HG02885 (cell line): ENCODE measurements at regions not wholly inside any gene's neighbourhood (a gene's known extent, or its start where the extent isn't known, plus 50 kb on each side); places are given as distances from the start of the nearest gene placed in this dataset.
A peak's percentile ranks its signal among the peaks of the same experiment; 100 is the strongest.
"Not testable (repeated sequence)": the region's sequence is repeated elsewhere in the genome, so short reads cannot be mapped to it uniquely, and the experiment has no call there.

ENCODE experiments used
- ATAC-seq: cut with Tn5 transposase; IDR thresholded peaks from one replicate; pipeline ENCODE4 v1.9.1; 2021; ENCODE audit warnings: mild to moderate bottlenecking; ENCODE audit not compliant: unreplicated experiment, poor library complexity

DNA sequence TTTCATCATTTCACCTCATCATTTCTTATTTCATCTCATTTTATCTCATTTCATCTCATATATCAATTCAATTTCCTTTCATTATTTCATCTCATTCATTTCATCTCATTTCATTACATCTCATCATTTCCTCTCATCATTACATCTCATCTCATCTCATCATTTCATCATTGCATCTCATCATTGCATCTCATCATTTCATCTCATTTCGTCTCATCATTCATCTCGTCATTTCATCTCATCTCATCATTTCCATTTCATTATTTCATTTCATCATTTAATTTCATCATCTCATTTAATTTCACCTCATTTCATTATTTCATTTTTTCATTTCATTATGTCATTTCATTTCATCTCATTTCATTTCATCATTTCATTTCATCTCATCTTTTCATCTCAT lies 168.5 kb upstream of the FAM72C start:
- not testable (repeated sequence) for ATAC-seq

DNA sequence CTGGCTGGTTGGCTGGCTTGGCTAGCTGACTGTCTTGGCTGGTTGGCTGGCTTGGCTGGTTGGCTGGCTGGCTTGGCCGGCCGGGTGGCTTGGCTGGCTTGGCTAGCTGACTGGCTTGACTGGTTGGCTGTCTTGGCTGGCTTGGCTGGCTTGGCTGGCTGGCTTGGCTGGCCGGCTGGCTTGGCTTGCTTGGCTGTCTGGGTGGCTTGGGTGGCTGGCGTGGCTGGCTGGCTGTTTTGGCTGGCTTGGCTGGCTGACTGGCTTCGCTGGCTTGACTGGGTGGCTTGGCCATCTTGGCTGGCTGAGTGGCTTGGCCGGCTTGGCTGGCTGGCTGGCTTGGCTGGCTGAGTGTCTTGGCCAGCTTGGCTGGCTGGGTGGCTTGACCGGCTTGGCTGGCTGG lies 133.2 kb upstream of the FAM72C start:
- not testable (repeated sequence) for ATAC-seq

DNA sequence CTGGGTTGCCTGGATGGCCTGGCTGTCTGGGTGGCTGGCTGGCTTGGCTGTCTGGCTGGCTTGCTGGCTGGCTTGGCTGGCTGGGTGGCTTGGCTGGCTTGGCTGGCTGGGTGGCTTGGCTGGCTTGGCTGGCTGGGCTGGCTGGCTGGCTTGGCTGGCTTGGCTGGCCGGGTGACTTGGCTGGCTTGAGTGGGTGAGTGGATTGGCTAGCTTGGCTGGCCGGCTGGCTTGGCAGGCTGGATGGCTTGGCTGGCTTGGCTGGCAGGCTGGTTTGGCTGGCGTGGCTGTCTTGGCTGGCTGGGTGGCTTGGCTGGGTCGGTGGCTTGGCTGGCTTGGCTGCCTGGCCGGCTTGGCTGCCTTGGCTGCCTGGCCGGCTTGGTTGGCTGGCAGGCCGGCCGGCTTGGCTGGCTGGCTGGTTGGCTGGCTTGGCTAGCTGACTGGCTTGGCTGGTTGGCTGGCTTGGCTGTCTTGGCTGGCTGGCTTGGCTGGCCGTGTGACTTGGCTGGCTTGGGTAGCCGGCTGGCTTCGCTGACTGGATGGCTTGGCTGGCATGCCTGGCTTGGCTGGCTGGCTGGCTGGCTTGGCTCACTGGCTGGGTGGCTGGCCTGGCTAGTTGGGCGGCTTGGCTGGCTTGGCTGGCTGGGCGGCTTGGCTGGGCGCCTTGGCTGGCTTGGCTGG lies 132.4 kb upstream of the FAM72C start:
- ATAC-seq, result not testable (repeated sequence)

DNA sequence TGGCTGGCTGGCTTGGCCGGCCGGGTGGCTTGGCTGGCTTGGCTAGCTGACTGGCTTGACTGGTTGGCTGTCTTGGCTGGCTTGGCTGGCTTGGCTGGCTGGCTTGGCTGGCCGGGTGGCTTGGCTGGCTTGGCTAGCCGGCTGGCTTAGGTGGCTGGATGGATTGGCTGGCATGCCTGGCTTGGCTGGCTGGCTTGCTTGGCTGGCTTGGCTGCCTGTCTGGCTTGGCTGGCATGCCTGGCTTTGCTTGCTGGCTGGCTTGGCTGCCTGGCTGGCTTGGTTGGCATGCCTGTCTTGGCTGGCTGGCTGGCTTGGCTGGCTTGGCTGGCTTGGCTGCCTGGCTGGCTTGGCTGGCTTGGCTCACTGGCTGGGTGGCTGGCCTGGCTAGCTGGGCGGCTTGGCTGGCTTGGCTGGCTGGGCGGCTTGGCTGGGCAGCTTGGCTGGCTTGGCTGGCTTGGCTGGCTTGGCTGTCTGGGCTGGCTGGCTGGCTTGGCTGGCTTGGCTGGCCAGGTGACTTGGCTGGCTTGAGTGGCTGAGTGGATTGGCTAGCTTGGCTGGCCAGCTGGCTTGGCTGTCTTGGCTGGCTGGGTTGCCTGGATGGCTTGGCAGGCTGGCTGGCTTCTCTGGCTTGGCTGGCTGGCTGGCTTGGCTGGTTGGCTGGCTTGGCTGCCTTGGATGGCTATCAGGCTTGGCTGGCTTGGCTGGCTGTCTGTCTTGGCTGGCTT lies 131.5 kb upstream of the FAM72C start:
- ATAC-seq, result not testable (repeated sequence)

DNA sequence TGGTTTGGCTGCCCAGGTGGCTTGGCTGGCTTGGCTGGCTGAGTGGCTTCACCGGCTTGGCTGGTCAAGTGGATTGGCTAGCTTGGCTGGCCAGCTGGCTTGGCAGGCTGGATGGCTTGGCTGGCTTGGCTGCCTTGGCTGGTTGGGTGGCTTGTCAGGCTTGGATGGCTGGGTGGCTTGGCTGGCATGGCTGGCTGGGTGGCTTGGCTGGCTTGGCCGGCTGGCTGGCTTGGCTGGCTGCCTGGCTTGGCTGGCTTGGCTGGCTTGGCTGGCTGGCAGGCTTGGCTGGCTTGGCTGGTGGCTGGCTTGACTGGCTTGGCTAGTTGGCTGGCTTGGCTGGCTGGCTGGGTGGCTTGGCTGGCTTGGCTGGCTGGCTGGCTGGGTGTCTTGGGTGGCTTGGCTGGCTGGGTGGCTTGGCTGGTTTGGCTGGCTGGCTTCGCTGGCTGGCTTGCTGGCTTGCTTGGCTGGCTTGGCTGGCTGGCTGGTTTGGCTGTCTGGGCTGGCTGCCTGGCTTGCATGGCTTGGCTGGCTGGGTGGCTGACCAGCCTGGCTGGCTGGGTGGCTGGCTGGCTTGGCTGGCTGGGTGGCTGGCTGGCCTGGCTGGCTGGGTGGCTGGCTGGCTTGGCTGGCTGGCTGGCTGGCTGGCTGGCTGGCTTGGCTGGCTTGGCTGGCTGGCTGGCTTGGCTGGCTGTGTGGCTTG lies 130.4 kb upstream of the FAM72C start:
- not testable (repeated sequence) for ATAC-seq

DNA sequence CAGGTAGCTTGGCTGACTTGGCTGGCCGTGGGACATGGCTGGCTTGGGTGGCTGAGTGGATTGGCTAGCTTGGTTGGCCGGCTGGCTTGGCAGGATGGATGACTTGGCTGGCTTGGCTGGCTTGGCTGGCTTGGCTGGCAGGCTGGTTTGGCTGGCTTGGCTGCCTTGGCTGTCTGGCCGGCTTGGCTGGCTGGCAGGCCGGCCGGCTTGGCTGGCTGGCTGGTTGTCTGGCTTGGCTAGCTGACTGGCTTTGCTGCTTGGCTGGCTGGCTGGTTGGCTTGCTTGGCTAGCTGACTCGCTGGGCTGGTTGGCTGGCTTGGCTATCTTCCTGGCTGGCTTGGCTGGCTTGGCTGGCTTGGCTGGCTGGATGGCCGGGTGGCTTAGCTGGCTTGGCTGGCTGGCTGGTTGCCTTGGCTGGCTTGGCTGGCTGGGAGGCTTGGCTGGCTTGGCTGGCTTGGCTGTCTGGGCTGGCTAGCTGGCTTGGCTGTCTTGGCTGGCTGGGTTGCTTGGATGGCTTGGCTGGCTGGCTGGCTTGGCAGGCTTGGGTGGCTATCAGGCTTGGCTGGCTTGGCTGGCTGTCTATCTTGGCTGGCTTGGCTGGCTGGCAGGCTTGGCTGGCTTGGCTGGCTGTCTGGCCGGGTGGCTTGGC lies 129.7 kb upstream of the FAM72C start:
- ATAC-seq, result no peak

DNA sequence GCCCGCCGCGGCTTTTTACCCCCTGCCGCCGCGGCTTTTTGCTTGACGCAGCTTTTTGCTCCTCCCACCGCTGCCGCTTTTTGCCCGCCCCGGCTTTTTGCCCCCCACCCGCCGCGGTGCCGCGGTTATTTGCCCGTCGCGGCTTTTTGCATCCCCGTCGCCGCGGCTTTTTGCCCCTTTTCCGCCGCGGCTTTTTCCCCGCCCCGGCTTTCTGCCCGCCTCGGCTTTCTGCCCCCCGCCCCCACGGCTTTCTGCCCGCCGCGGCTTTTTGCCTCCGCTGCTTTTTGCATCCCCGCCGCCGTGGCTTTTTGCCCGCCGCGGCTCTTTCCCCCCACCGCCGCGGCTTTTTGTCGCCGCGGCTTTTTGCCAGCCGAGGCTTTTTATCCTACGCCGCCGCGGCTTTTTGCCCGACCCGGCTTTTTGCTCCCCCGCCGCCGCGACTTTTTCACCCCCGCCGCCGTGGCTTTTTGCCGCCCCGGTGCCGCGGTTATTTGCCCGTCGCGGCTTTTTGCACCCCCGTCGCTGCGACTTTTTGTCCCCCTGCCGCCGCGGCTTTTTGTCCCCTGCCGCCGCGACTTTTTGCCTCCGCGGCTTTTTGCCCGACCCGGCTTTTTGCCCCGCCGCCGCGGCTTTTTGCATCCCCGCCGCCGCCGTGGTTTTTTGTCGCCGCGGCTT lies 105.5 kb upstream of the FAM72C start:
- not testable (repeated sequence) for ATAC-seq

DNA sequence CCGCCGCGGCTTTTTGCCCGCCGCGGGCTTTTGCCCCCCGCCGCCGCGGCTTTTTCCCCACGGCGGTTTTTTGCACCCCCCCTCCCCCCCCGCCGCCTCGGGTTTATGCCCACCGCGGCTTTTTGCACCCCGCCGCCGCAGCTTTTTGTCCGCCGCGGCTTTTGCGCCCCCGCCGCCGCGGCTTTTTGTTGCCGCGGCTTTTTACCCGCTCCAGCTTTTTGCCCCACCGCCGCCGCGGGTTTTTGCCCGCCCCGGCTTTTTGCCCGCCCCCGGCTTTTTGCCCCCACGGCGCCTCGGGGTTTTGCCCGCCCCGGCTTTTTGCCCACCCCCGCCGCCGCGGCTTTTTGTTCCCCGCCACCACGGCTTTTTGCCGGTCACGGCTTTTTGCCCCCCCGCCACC lies 104.9 kb upstream of the FAM72C start:
- not testable (repeated sequence) for ATAC-seq

DNA sequence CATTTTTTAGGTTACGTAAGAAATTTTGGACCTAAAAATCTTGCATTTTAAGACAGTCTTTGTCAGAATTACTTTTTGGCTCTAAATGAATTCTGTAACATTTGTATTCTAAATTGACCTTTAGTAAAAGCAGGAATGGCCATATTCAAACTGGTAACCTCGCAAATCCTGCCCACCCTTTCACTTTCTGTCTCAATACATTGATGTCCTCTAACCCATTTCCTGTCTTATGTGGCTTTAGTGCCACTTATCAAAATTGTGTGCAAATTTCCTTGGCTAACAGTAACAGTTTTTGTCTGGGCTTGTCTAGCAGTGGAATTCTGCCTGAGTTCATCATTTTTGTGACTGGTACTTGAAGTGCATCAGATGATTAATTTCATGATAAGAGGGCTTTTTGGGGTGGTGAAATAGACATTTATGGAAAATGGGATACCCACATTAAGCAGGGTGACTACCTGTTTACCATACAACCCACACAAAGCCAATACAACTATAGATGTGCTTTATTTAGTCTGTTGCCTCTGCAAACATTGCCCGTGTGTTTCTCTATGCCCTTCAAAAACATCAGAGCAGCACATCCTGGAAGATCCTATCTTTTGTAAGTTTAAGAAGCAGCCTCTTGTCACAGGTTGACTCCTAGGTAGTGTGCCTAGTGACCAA lies 98.7 kb upstream of the FAM72C start:
- ATAC-seq, result not testable (repeated sequence)

DNA sequence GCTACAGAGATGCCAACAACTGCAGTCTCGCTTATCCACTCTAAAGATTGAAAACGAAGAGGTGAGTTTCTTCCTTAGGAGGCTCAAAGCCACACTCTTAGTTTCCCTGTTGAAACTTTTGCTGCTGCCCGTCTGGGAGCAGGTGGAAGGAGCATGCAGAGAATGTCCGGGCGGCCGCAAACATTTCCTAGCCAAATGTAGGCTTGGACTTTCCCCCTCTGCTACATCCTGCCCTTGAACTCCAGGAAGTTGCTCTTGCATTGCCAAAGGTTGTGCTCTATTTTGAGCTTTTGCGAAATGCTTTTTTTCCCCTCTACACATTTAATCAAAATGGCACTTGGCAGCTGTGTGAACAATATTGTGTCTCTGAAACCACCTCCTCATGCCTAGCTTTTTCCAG lies 95.3 kb upstream of the FAM72C start:
- ATAC-seq, result not testable (repeated sequence)

DNA sequence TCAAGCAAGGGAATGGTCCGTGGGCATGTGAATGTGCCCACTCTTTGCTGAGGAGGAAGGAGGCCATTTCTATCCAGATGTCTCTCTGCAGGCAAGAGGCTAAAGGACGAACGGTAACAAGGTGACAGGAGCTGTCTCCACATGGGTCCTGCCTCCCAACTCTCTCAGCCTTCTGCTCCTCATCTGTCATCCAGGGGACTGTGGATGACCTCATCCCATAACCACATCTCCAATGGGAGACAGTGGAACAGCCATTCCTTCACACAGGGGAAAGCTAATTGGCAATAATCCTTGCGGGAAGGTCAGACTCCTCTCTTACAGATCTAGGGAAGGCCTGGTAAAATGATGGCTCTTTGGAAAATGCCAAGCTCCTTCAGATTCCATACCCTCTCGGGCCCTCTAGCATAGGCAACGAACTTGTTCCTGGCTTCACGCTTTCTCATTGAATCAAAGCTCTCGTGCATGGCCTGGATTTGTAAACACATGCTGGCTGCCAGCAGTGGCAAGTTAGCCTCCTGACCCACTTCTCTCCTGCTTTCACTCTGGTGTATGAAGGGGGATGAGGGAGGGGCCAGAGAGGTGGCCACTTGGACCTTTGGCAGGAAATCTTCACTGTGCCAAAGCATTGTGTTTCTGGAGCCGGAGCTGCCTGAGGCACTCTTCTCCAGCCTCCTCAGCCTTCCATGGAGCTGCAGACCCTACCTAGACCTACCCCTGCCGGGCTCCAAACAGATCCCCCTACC lies 94.5 kb upstream of the FAM72C start:
- ATAC-seq, result not testable (repeated sequence)

DNA sequence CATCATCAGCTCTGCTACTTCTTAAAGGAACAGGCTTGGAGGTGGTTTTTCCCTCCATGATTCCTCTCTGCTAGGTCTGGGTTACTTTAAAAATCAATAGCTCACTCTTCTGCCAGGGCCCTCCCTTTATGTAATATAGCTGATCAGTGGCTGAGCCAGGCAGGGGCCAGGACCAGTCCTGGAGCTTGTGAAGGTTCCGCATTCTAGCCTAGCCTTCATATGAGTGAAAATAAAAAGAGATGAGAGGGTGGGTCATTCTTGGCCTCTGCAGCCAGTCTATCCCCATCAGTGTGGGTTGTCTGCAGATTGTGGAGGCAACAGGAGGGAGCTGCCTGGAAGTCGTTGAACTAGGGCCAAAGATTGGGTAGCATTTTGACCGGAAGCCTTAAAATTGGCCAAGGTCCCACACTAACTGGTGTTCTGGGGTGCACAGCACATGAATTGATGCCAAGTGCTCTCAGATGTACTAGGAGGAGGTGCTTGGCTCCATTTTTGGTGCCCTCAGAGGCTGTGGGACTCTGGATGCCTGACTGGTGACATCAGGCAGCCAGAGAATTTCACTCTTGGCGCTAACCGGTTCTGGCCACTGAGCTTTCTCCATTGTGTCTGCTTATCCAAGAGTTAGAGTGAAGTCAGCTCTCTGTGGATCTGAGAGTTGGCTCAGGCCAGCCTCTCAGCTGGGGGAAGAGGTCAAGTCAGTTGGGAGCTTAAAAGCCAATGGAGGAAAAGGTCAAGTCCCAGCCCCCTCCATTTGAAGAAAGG lies 93.7 kb upstream of the FAM72C start:
- ATAC-seq, result not testable (repeated sequence)

DNA sequence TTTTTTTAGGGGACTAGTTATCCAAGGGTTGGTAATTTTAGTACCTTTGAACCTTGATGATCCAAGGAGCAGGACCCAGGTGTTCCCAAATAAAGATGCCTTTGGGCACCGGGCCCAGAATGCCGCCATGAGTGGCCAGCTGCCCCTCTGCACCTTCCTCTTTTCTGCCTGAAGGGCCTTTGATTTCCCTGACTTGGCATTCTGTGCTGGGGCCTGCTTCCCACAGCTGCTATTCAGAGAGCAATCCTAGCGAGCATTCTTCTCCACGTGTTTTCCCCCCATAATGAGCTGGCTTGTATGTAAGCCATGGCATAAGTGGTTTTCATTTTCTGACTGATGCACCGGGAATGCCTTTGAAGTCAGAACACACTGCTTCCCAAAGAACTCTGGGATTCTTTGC lies 77.6 kb upstream of the FAM72C start:
- ATAC-seq, result not testable (repeated sequence)

DNA sequence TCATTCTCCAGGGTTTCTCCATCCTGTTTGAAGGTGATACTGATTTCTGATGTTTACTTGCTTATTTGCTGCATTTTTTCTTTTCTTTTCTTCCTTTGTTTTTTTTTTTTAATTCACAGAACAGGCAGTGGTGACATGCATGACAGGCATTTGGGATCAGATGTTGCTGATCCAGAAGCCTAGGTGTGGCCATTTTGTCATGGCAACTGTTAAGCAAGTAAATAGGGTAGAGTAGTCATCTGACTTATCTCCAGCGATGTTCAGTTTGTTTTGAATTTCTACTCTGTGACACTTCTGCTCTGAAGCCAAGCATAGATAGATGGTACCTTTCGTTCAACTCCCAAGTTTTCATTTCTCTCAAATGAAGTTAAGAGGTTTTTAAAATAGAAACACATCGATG lies 74.9 kb upstream of the FAM72C start:
- not testable (repeated sequence) for ATAC-seq

DNA sequence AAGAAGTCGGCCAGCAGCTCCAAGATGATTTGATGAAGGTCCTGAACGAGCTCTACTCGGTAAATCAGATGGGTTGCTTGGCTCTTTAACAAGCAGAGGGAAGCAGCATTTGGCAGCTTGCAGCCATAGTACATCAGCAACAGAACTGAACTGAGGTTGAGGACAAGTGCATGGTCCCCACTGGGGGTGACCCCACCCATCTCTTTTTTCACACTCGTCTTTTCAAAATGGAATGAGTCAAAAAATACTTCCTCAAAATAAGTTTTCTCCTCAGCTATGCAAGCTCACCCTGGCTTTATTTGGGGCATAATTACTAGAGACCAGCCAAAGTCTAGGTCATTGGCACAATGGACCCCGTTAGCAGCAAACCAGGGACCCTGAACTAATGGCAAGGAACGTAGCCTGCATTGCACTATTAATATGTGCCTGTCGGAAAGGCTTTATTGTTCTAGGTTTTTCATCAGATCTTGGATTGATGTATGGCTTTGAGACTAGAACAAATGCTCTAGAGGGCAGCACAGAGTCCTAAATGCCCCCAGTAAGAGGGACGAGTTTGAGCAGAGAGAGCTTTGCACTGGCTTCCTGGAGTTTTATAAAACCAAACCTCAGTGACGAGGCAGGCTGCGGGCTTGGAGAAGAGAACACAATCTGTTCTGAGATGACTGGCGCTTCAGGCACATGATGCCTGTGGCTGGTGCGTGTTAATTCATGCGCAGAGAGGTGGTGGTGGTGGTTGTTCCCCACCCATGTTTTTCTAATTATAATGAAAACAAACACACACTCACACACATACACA lies 74.2 kb upstream of the FAM72C start:
- ATAC-seq, result peak; percentile 50

DNA sequence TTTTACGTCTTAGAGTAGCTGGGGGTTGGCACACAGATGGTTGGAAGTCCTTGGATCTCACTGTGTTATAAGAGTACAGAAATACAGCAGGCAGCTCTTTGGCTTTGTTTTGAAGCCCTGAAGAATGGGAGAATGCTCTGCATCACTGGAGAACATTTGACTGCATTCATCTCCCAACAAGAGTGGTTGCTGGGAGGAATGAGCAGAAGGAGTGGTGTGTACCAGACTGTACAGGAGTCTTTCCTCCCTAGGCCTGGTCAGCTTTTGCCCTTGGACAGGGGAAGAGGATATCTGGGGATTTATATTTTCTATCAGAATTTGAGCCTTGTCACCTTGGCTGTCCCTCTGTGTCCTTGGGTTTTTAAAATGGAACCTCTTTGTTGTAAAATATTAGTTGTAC lies 70.5 kb upstream of the FAM72C start:
- not testable (repeated sequence) for ATAC-seq

DNA sequence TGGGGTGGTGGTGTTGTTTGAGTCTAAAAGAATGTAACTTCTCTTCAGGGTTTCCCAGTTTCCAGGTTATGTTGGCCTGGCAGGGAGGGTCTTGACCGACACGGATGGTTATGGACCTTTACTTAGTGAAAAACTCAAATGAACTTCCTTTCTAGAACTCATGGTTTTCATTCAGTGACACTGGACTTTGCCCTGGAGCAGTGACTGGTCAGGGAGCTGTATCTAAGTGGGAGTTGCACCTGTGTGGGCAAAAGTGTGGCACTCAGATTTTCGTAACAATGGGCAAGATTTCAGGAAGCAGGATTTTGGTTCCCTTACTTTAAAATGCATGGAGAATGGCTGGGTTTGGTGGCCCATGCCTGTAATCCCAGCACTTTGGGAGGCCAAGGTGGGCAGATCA lies 68.5 kb upstream of the FAM72C start:
- not testable (repeated sequence) for ATAC-seq

DNA sequence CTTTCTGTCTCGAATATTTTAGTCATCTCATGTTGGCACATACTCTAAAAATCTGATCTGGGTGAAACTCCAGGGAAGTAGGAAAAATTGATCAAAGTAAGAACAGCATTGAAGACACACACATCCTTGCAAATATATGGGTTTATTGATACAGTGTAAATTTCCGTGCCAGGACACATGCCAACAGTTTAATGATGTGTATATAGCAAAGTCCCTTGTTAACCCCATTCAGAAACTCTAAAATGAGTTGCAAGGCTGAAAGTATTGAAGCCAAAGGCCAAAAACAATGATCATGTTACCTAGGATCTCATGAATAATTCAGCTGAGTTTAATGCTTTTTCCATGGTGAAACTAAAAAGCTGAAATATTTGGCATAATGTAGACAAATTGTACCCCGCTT lies 62.3 kb upstream of the FAM72C start:
- ATAC-seq, result not testable (repeated sequence)
